HEK293 (cell line): ENCODE measurements at regions not wholly inside any gene's neighbourhood (a gene's known extent, or its start where the extent isn't known, plus 50 kb on each side); places are given as distances from the start of the nearest gene placed in this dataset.

Source experiments
- CTCF ChIA-PET: fragments of 350-600 bp; formaldehyde crosslinking; extraction: SDS; loops from one replicate; lab custom pipeline; 2021; ENCODE audit warnings: antibody characterized with exemption; lab: Yijun Ruan, JAX
- POLR2A ChIA-PET: fragments of 300-600 bp; formaldehyde crosslinking; extraction: SDS; loops from one replicate; lab custom pipeline; 2020; ENCODE audit warnings: antibody characterized with exemption, inconsistent platforms; lab: Yijun Ruan, JAX
- H3K27ac ChIP-seq: fragments of 200-500 bp; sonication (Bioruptor generic); 2 replicates; pipeline ENCODE4 v1.5.1; 2014; ENCODE audit warnings: low read depth, low read length, control low read depth, inconsistent platforms; ENCODE audit errors: extremely low read depth
- H3K36me3 ChIP-seq, 2 experiments: fragments of 200-500 bp in 1 of 2; sonication (Bioruptor generic) in 1 of 2; 1 replicate in 1 of 2; 2 replicates in 1 of 2; pipeline ENCODE4 v1.5.1; 2014 to 2017; ENCODE audit warnings: inconsistent platforms in 2 of 2, low read length in 2 of 2; ENCODE audit not compliant: control insufficient read depth in 2 of 2, insufficient read depth in 1 of 2
- H3K4me1 ChIP-seq: fragments of 200-500 bp; sonication (Bioruptor generic); 2 replicates; pipeline ENCODE4 v1.5.1; 2014; ENCODE audit warnings: mild to moderate bottlenecking, low read length, inconsistent platforms; ENCODE audit not compliant: control insufficient read depth, insufficient read depth
- H3K4me3 ChIP-seq: 2 replicates; pipeline ENCODE4 v1.5.1; 2011; ENCODE audit warnings: low read depth, mild to moderate bottlenecking, control low read depth, low read length, moderate library complexity
- H3K9me3 ChIP-seq: fragments of 200-500 bp; sonication (Bioruptor generic); 2 replicates; pipeline ENCODE4 v1.5.1; 2014; ENCODE audit warnings: low read depth, low read length, inconsistent platforms; ENCODE audit not compliant: control insufficient read depth, insufficient read depth
- BCL11A ChIP-seq: fragments of 450-650 bp; formaldehyde crosslinking; IDR thresholded peaks from 2 replicates; pipeline ENCODE4 v1.5.1; 2016; ENCODE audit warnings: low read depth, missing biosample characterization, missing genetic modification characterization
- CTCF ChIP-seq: fragments of 450-650 bp; formaldehyde crosslinking; IDR thresholded peaks from 2 replicates; pipeline ENCODE4 v1.5.1; 2016; ENCODE audit warnings: missing biosample characterization, missing genetic modification characterization
- GLI2 ChIP-seq: fragments of 450-650 bp; formaldehyde crosslinking; IDR thresholded peaks from 2 replicates; pipeline ENCODE4; 2017; ENCODE audit warnings: missing biosample characterization, missing genetic modification characterization, low read depth, borderline replicate concordance
- KLF10 ChIP-seq: fragments of 450-650 bp; IDR thresholded peaks from 2 replicates; pipeline ENCODE4 v1.5.1; 2018; ENCODE audit warnings: missing biosample characterization, mild to moderate bottlenecking, missing genetic modification characterization
- KLF8 ChIP-seq: fragments of 450-650 bp; formaldehyde crosslinking; IDR thresholded peaks from 2 replicates; pipeline ENCODE4 v1.5.1; 2016; ENCODE audit warnings: missing biosample characterization, missing genetic modification characterization
- OSR2 ChIP-seq: fragments of 450-650 bp; formaldehyde crosslinking; IDR thresholded peaks from 2 replicates; pipeline ENCODE4 v1.5.1; 2016; ENCODE audit warnings: missing biosample characterization, missing genetic modification characterization
- PRDM1 ChIP-seq: fragments of 450-650 bp; formaldehyde crosslinking; IDR thresholded peaks from 2 replicates; pipeline ENCODE4; 2016; ENCODE audit warnings: missing biosample characterization, missing genetic modification characterization
- ZBTB1 ChIP-seq: fragments of 450-650 bp; formaldehyde crosslinking; IDR thresholded peaks from 2 replicates; pipeline ENCODE4 v1.5.1; 2016; ENCODE audit warnings: missing biosample characterization, missing genetic modification characterization
- ZBTB20 ChIP-seq: fragments of 450-650 bp; formaldehyde crosslinking; IDR thresholded peaks from 2 replicates; pipeline ENCODE4 v1.5.1; 2016; ENCODE audit warnings: missing biosample characterization, missing genetic modification characterization
- ZBTB7A ChIP-seq: fragments of 450-650 bp; formaldehyde crosslinking; IDR thresholded peaks from 2 replicates; pipeline ENCODE4 v1.5.1; 2016; ENCODE audit warnings: low read depth, missing biosample characterization, missing genetic modification characterization
- ZFP69B ChIP-seq: fragments of 450-650 bp; formaldehyde crosslinking; IDR thresholded peaks from 2 replicates; pipeline ENCODE4 v1.5.1; 2016; ENCODE audit warnings: missing biosample characterization, missing genetic modification characterization
- ZNF132 ChIP-seq: fragments of 450-650 bp; formaldehyde crosslinking; IDR thresholded peaks from 2 replicates; pipeline ENCODE4 v1.5.1; 2017; ENCODE audit warnings: missing biosample characterization, missing genetic modification characterization, borderline replicate concordance
- ZNF138 ChIP-seq: fragments of 450-650 bp; formaldehyde crosslinking; IDR thresholded peaks from 2 replicates; pipeline ENCODE4 v1.5.1; 2016; ENCODE audit warnings: missing biosample characterization, missing genetic modification characterization, borderline replicate concordance
- ZNF239 ChIP-seq: fragments of 450-650 bp; formaldehyde crosslinking; IDR thresholded peaks from 2 replicates; pipeline ENCODE4 v1.5.1; 2016; ENCODE audit warnings: missing biosample characterization, missing genetic modification characterization
- ZNF26 ChIP-seq: fragments of 450-650 bp; formaldehyde crosslinking; IDR thresholded peaks from 2 replicates; pipeline ENCODE4 v1.5.1; 2016; ENCODE audit warnings: missing biosample characterization, missing genetic modification characterization
- ZNF394 ChIP-seq: fragments of 450-650 bp; formaldehyde crosslinking; IDR thresholded peaks from 2 replicates; pipeline ENCODE4 v1.5.1; 2016; ENCODE audit warnings: missing biosample characterization, missing genetic modification characterization, mild to moderate bottlenecking, moderate library complexity, borderline replicate concordance
- ZNF610 ChIP-seq: fragments of 450-650 bp; formaldehyde crosslinking; IDR thresholded peaks from 2 replicates; pipeline ENCODE4 v1.5.1; 2016; ENCODE audit warnings: missing biosample characterization, missing genetic modification characterization, borderline replicate concordance
- ZNF623 ChIP-seq: fragments of 450-650 bp; formaldehyde crosslinking; IDR thresholded peaks from 2 replicates; pipeline ENCODE4 v1.5.1; 2016; ENCODE audit warnings: missing biosample characterization, missing genetic modification characterization
- ZNF747 ChIP-seq: fragments of 450-650 bp; formaldehyde crosslinking; IDR thresholded peaks from 2 replicates; pipeline ENCODE4 v1.5.1; 2016; ENCODE audit warnings: missing biosample characterization, missing genetic modification characterization
- ZNF792 ChIP-seq: fragments of 450-650 bp; formaldehyde crosslinking; IDR thresholded peaks from 2 replicates; pipeline ENCODE4 v1.5.1; 2016; ENCODE audit warnings: missing biosample characterization, missing genetic modification characterization
- TF ChIP-seq, protein P1 (sequence below): fragments of 450-650 bp; formaldehyde crosslinking; IDR thresholded peaks from 2 replicates; pipeline ENCODE4; 2016; ENCODE audit warnings: missing biosample characterization, missing genetic modification characterization
- TF ChIP-seq, protein P2 (sequence below): fragments of 450-650 bp; formaldehyde crosslinking; IDR thresholded peaks from 2 replicates; pipeline ENCODE4 v1.5.1; 2016; ENCODE audit warnings: missing biosample characterization, missing genetic modification characterization

GRCh38 chr6:164068527-164068926 is 654.0 kb downstream of the QKI start:
- CTCF ChIA-PET, result no interaction called here
- Histone ChIP-seq H3K4me3 (no peak overlapping the region), H3K4me1 (no peaks in the 10 kb centered on the region), H3K36me3 (no peaks in the 10 kb centered on the region), H3K27ac (no peak overlapping the region), H3K9me3 (no peaks in the 10 kb centered on the region)
- TF ChIP-seq PRDM1 (tag by site-specific recombination) (no peak), ZNF239 (tag by site-specific recombination) (no peak), ZBTB1 (tag by site-specific recombination) (no peak), ZNF747 (tag by site-specific recombination) (no peak)
- TF ChIP-seq, protein P1, sequence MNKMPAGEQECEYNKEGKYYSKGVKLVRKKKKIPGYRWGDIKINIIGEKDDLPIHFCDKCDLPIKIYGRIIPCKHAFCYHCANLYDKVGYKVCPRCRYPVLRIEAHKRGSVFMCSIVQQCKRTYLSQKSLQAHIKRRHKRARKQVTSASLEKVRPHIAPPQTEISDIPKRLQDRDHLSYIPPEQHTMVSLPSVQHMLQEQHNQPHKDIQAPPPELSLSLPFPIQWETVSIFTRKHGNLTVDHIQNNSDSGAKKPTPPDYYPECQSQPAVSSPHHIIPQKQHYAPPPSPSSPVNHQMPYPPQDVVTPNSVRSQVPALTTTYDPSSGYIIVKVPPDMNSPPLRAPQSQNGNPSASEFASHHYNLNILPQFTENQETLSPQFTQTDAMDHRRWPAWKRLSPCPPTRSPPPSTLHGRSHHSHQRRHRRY, result no peak
- POLR2A ChIA-PET, result no interaction called here

- H3K9me3 ChIP-seq, result no peaks in the 10 kb centered on the region
Observed at GRCh38 chr6:164066766-164067165, 652.2 kb downstream of the QKI start.

DNA sequence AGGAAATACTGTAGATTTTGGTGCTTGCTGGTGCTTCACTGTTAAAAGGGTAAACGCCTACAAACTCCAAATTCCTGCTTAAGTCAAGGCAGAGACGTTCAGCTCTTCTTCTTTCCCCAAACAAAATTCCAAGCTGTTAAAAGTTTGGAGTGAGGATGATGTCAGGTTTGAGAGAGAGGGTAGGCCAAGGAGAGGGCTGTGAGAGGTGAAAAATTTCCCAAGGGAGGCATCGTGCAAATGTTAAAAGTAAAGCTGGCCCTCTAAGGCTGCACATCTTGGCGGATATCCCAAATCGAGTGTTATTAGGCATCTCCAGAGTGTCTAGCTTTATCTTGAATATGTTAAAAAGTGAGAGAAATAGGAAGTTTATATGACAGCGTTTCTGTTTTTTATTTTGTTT is 651.8 kb downstream of the QKI start:
- Histone ChIP-seq H3K4me1 (no peaks in the 10 kb centered on the region), H3K9me3 (no peaks in the 10 kb centered on the region), H3K36me3 (no peaks in the 10 kb centered on the region), H3K4me3 (no peak overlapping the region), H3K27ac (no peak overlapping the region)
- CTCF ChIA-PET, result interaction anchor here (1.2 kb wide), 1 partner anchor 44 kb away, joined by 3 read pairs; no protein-coding TSS in a partner anchor
- TF ChIP-seq ZBTB20 (no peak), ZNF26 (no peak), ZNF132 (tag by site-specific recombination) (no peak), KLF10 (tag by site-specific recombination) (no peak), ZNF394 (no peak), ZBTB7A (tag by site-specific recombination) (no peak), CTCF (no peak), ZNF138 (tag by site-specific recombination) (no peak)
- POLR2A ChIA-PET, result no interaction called here

More at GRCh38 chr6:164066766-164067165, 652.2 kb downstream of the QKI start:
- Histone ChIP-seq H3K36me3 (no peaks in the 10 kb centered on the region), H3K4me1 (no peaks in the 10 kb centered on the region), H3K4me3 (no peak overlapping the region), H3K27ac (no peak overlapping the region)
- CTCF ChIA-PET, result interaction anchor here (0.8 to 1.2 kb wide), 2 partner anchors 16 to 43 kb away, joined by 3 read pairs; no protein-coding TSS in a partner anchor
- POLR2A ChIA-PET, result no interaction called here
- TF ChIP-seq BCL11A (tag by site-specific recombination) (no peak), ZNF610 (tag by site-specific recombination) (no peak), GLI2 (no peak), ZNF792 (tag by site-specific recombination) (no peak), ZFP69B (tag by site-specific recombination) (no peak), OSR2 (tag by site-specific recombination) (no peak), ZNF623 (tag by site-specific recombination) (no peak), KLF8 (no peak)
- TF ChIP-seq, protein P2, sequence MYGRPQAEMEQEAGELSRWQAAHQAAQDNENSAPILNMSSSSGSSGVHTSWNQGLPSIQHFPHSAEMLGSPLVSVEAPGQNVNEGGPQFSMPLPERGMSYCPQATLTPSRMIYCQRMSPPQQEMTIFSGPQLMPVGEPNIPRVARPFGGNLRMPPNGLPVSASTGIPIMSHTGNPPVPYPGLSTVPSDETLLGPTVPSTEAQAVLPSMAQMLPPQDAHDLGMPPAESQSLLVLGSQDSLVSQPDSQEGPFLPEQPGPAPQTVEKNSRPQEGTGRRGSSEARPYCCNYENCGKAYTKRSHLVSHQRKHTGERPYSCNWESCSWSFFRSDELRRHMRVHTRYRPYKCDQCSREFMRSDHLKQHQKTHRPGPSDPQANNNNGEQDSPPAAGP, result no peak
